Stimulated activated naive B cell treated with anti-CD40 and anti-IgM and Interleukin-4, amounts not matched to agents 10 μg/mL and 1 μg/mL and 100 μg/mL, for 72 hours (primary cell): ENCODE measurements at regions not wholly inside any gene's neighbourhood (a gene's known extent, or its start where the extent isn't known, plus 50 kb on each side); places are given as distances from the start of the nearest gene placed in this dataset.

ENCODE experiments used
- ATAC-seq, 2 donors: fragments of 150-1000 bp; cut with Tn5 transposase; replicated peaks; 2 replicates each; pipeline ENCODE4 v1.10.0; 2021; ENCODE audit warnings: moderate library complexity in 1 of 2
- DNase-seq: peaks from one replicate; pipeline ENCODE4 v3.0.0; 2021
- H3K27ac Mint-ChIP-seq: one replicate; pipeline ENCODE4 v1.8.0; 2022; ENCODE audit warnings: mild to moderate bottlenecking, mixed read lengths
- H3K27me3 Mint-ChIP-seq, 2 donors: one replicate each; pipeline ENCODE4 v1.8.0; 2022; ENCODE audit warnings: mixed read lengths in 2 of 2
- H3K36me3 Mint-ChIP-seq, 2 donors: one replicate each; pipeline ENCODE4 v1.8.0; 2022; ENCODE audit warnings: mixed read lengths in 2 of 2, mild to moderate bottlenecking in 1 of 2
- H3K4me1 Mint-ChIP-seq, 2 donors: one replicate each; pipeline ENCODE4 v1.8.0; 2022; ENCODE audit warnings: mixed read lengths in 2 of 2, mild to moderate bottlenecking in 1 of 2
- H3K4me3 Mint-ChIP-seq, 2 donors: one replicate each; pipeline ENCODE4 v1.8.0; 2022; ENCODE audit warnings: mild to moderate bottlenecking in 2 of 2, mixed read lengths in 2 of 2, moderate library complexity in 1 of 2
- H3K9me3 Mint-ChIP-seq, 2 donors: one replicate each; pipeline ENCODE4 v1.8.0; 2022; ENCODE audit warnings: mixed read lengths in 2 of 2, mild to moderate bottlenecking in 1 of 2

DNA sequence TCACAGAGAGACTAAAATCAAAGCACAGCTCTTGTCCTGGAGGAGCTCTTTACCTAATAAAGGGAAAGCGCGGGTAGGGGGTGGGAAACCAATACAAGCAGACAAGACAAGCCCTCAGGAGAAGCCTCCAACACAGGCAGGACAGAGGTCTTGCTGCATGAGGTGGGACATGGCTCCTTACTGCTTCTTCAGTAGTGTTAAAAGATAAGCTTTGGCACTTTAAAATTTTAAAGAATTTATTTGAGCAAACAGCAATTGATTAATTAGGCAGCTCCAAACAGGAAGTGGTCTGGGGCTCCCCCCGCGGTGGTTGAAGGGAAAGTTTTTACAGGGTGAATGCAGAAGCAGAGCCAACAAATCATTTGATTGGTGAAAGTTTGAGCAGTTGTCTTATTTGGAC, 50.3 kb upstream of the MACC1 start:
- Mint-ChIP-seq H3K9me3 (peaks cover 0 to 2% of the 10 kb centered on the region in 2 donors), H3K36me3 (no peaks in the 10 kb centered on the region), H3K4me1 (peaks cover 1 to 6% of the 10 kb centered on the region in 2 donors), H3K27ac (no peak overlapping the region), H3K27me3 (no peaks in the 10 kb centered on the region), H3K4me3 (no peak overlapping the region)
- ATAC-seq (peak; percentile 62 to 80), DNase-seq (peak; percentile 5)

DNA sequence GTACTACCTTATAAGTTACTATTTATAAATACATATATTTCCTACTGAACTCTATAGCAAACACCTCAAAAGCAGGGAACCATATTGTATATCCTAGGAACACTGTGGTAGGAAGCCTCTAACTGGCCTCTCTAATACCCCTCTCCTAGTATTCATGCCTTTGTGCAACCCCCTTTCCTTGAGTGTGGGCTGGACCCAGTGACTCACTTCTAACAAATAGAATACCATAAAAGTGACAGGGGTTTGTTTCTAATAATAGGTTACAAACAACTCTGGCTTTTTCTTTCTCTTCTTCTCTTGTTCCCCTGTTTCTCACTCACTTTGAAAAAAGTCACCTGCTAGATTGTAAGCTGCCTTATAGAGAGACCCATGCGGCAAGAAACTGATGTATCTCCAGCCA, 51.6 kb upstream of the MACC1 start:
- H3K27me3 Mint-ChIP-seq = no peaks in the 10 kb centered on the region
- H3K36me3 Mint-ChIP-seq = no peaks in the 10 kb centered on the region
- H3K9me3 Mint-ChIP-seq = peaks cover 0 to 2% of the 10 kb centered on the region in 2 donors
- no peak for ATAC-seq
- H3K4me1 Mint-ChIP-seq = peaks cover 1 to 6% of the 10 kb centered on the region in 2 donors
- H3K4me3 Mint-ChIP-seq = no peak overlapping the region
- DNase-seq = no peak
- no peak overlapping the region for H3K27ac Mint-ChIP-seq

DNA sequence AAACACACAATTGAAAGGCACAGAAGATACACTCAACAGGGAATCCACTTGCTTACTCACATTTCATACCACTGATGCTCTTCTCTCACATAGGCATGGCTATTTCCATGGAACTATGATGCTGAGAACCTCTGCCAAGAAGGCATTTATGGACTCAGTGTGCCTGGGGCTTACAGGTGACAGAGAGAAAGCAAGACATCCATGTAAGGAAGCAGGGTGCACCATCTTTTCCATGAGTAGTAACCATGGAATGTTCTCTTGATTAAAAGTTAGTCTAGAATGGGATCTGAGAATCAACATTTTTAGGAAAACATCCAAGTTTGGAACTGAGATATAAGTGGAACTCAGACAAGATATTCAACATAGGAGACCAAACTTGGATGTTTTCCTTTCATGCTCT, 52.5 kb upstream of the MACC1 start:
- Mint-ChIP-seq H3K9me3 (peaks cover 0 to 2% of the 10 kb centered on the region in 2 donors), H3K27ac (no peak overlapping the region), H3K4me3 (no peak overlapping the region), H3K4me1 (peaks cover 1 to 6% of the 10 kb centered on the region in 2 donors), H3K36me3 (no peaks in the 10 kb centered on the region), H3K27me3 (no peaks in the 10 kb centered on the region)
- DNase-seq (no peak), ATAC-seq (no peak)

DNA sequence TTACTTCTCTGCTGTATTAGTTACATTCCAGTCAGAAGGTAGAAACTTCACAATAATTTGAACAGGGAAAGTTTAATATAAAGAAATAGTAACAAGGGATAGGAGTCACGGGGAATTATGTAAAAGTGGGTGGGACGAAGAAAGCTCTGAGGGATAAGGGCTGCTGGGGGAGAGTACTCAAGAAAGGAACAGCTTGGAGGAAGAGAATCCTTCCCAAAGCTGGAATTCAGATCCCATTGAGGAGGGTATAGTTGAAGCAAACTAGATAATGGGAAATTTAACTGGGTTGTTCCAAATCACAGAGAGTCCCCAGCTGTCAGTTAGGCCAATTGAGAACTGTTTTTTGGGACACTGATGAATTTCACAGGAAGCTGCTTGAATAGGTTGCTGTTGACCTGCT, 53.2 kb upstream of the MACC1 start:
- Mint-ChIP-seq H3K9me3 (peaks cover 0 to 2% of the 10 kb centered on the region in 2 donors), H3K4me3 (no peak overlapping the region)

DNA sequence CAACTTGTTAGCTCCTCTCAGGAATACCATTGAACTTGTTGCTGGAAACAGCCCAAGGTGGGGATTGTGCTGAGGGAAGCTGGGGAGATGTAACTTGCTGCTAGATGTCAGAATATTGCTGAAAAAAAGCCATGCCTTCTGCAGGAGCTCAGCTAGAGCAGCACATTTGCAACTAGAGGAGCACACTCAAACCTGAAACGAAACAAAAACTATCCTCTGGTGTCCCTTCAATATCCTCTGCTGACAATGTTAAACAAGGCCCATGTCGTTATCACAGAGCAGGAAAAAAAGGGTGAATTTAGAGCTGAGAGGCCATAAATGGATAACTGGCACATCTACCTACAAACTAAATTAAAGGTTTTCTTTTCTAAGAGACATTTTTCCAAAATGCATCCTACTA, 53.7 kb upstream of the MACC1 start:
- Mint-ChIP-seq H3K4me3 (no peak overlapping the region), H3K27ac (no peak overlapping the region), H3K9me3 (peaks cover 0 to 1% of the 10 kb centered on the region in 2 donors), H3K27me3 (no peaks in the 10 kb centered on the region), H3K4me1 (peaks cover 5 to 13% of the 10 kb centered on the region in 2 donors), H3K36me3 (no peaks in the 10 kb centered on the region)
- ATAC-seq (no peak), DNase-seq (no peak)

More for the DNA sequence above, 53.2 kb upstream of the MACC1 start:
- ATAC-seq (no peak), DNase-seq (no peak)
- no peak overlapping the region for H3K27ac Mint-ChIP-seq
- H3K27me3 Mint-ChIP-seq = no peaks in the 10 kb centered on the region
- H3K4me1 Mint-ChIP-seq = peaks cover 4 to 8% of the 10 kb centered on the region in 2 donors
- H3K36me3 Mint-ChIP-seq = no peaks in the 10 kb centered on the region

DNA sequence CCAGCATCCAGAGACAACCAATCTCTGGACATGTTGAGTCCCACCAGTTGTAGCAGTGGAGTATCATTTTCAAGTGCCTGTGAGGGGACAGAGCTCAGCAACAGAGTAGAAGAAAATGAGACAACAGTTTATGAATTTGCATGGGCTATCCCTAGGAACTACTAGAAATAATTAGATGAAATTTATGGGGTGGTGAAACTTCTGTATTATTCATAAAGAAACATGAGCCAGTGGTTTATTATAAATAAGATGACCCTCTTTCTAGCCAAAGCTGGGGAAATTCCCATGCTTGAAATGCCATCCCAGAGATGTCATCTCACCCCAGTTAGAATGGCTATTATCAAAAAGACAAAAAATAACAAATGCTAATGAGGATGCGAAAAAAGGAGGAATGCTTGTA, 55.1 kb upstream of the ITGB8 start:
- no peaks in the 10 kb centered on the region for H3K27me3 Mint-ChIP-seq
- H3K4me3 Mint-ChIP-seq = no peak overlapping the region
- ATAC-seq = peak in 1 of 2 donors; percentile 45
- H3K9me3 Mint-ChIP-seq = no peaks in the 10 kb centered on the region
- H3K36me3 Mint-ChIP-seq = no peaks in the 10 kb centered on the region
- H3K4me1 Mint-ChIP-seq = peaks cover 4 to 6% of the 10 kb centered on the region in 2 donors
- H3K27ac Mint-ChIP-seq = no peak overlapping the region
- DNase-seq = no peak

DNA sequence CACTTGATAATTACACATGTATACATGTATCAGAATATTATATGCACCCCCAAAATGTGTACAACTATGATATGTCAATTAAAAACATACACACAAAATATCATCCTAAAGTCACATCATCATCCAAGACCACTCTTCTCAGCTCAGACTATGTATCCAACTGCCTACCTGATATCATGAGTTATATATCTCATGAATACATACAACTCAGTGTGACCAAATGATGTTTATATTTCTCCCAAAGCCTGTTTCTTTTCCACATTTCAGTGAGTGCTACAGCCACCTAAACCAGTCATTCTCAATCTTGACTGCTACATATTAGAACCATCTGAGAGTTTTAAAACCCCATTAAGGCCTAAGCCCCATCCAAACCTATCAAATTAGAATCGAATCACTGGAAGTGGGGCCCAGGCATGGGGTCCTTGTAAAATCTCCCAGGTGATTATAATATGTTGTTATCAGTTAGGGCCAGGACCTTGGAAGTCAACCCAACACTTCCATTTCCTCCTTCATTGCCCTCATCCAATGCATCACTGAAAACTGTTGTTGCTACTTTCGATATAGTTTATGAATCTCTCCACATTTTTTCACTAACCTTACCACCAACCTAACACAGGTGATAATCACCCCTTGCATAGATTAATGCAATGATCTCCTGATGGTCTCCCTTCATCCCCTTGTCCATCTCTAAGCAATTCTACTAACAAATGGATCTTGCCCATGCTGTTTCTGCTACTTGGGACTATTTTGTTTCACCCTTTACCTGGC, 53.8 kb upstream of the ITGB8 start:
- H3K9me3 Mint-ChIP-seq = no peaks in the 10 kb centered on the region
- no peak for ATAC-seq
- DNase-seq = no peak
- no peaks in the 10 kb centered on the region for H3K36me3 Mint-ChIP-seq
- no peaks in the 10 kb centered on the region for H3K27me3 Mint-ChIP-seq
- no peak overlapping the region for H3K27ac Mint-ChIP-seq
- H3K4me3 Mint-ChIP-seq = no peak overlapping the region
- peaks cover 4 to 6% of the 10 kb centered on the region in 2 donors for H3K4me1 Mint-ChIP-seq

DNA sequence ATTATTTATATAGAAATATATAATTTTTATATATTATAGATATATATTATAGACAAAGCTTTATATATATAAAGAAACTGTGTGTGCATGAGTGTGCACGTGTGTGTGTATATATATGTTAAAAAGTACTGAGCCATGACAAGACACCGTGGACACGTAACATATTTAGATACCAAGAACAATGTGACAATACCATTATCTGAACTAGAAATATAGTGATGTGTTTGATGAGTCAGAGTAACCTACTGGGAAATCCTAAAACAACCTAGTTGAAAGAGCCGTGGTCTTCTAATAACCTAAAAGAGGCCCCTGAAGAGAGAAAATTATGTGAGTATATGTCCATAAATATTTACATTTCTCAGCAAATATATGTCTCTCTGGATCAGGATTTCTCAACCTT, 50.7 kb upstream of the ITGB8 start:
- no peak for DNase-seq
- H3K36me3 Mint-ChIP-seq = no peaks in the 10 kb centered on the region
- no peaks in the 10 kb centered on the region for H3K9me3 Mint-ChIP-seq
- H3K4me1 Mint-ChIP-seq = peaks cover 8 to 14% of the 10 kb centered on the region in 2 donors
- no peak overlapping the region for H3K27ac Mint-ChIP-seq
- H3K27me3 Mint-ChIP-seq = no peaks in the 10 kb centered on the region
- no peak overlapping the region for H3K4me3 Mint-ChIP-seq
- peak in 1 of 2 donors; percentile 20 for ATAC-seq

DNA sequence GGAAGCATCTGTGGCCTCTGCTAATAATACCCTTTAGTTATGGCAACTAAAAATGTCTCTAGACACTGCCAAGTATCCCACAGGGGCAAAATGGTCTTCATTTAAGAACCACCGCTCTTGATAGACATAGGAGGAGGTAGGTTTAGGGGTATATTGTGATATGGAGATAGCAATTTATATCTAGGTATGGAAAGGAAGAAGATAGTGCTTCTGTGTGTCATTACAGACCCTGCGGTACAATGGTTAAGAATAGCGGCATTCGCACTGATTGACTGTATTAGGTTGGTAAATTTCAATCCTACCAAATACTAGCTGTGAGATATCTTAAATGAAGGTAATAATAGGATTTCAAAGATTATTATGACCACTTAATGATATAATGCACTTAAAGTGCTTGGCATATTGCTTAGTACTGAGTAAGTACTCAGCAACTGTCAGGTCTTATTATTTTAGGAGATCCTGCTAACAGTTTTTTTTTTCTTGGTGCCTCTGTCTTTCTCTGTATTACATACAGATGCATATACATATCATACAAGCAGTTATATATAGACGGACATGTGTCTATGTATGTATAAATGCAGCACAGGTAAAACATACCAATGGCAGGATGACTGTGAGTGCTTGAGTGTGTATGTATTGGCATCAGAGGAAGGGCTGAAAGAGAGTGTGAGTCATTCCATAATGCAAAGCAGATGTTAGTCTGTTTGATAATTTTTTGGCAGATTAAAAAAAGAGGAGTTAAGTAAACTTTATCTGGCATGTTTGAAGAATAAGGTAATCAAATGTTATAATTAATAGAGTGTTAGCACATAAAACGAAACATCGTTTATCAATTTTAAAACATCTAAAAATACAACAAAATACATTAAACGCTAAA, 50.0 kb upstream of the ITGB8 start:
- Mint-ChIP-seq H3K36me3 (no peaks in the 10 kb centered on the region), H3K9me3 (no peaks in the 10 kb centered on the region), H3K4me1 (peaks cover 4 to 8% of the 10 kb centered on the region in 2 donors), H3K27me3 (no peaks in the 10 kb centered on the region), H3K27ac (no peak overlapping the region), H3K4me3 (no peak overlapping the region)
- DNase-seq = no peak
- no peak for ATAC-seq
